H9 (cell line): ENCODE measurements at regions not wholly inside any gene's neighbourhood (a gene's known extent, or its start where the extent isn't known, plus 50 kb on each side); places are given as distances from the start of the nearest gene placed in this dataset.

ENCODE experiments used
- DNase-seq: peaks from one replicate; pipeline ENCODE4 v3.0.0-alpha.2; 2017
- H2AFZ ChIP-seq: one replicate; pipeline ENCODE4 v1.6.1; 2013; ENCODE audit warnings: mild to moderate bottlenecking, low read length, control low read depth, moderate library complexity
- H2AK5ac ChIP-seq: 2 replicates; pipeline ENCODE4 v1.6.1; 2013; ENCODE audit warnings: low read length, control low read depth, mixed read lengths; ENCODE audit not compliant: insufficient read length
- H2BK120ac ChIP-seq: one replicate; pipeline ENCODE4 v1.6.1; 2013; ENCODE audit warnings: low read depth, mild to moderate bottlenecking, low read length, control low read depth, inconsistent platforms; ENCODE audit not compliant: poor library complexity, severe bottlenecking
- H2BK12ac ChIP-seq: 2 replicates; pipeline ENCODE4 v1.6.1; 2013; ENCODE audit warnings: low read length, control low read depth, mixed read lengths, low read depth; ENCODE audit not compliant: insufficient read length
- H2BK15ac ChIP-seq: 2 replicates; pipeline ENCODE4 v1.6.1; 2013; ENCODE audit warnings: low read depth, low read length, control low read depth
- H2BK20ac ChIP-seq: one replicate; pipeline ENCODE4 v1.6.1; 2013; ENCODE audit warnings: low read depth, mild to moderate bottlenecking, low read length, control low read depth, inconsistent platforms; ENCODE audit not compliant: poor library complexity, severe bottlenecking
- H2BK5ac ChIP-seq: 2 replicates; pipeline ENCODE4 v1.6.1; 2013; ENCODE audit warnings: low read length, control low read depth, mixed read lengths; ENCODE audit not compliant: insufficient read length
- H3K14ac ChIP-seq: 2 replicates; pipeline ENCODE4 v1.6.1; 2013; ENCODE audit warnings: low read length, control low read depth; ENCODE audit not compliant: insufficient read depth
- H3K18ac ChIP-seq: 2 replicates; pipeline ENCODE4 v1.6.1; 2013; ENCODE audit warnings: low read depth, mild to moderate bottlenecking, mixed read lengths, low read length, control low read depth; ENCODE audit not compliant: insufficient read length
- H3K23ac ChIP-seq: 2 replicates; pipeline ENCODE4 v1.6.1; 2013; ENCODE audit warnings: low read length, control low read depth, mixed read lengths, low read depth; ENCODE audit not compliant: insufficient read length
- H3K23me2 ChIP-seq: 2 replicates; pipeline ENCODE4 v1.6.1; 2013; ENCODE audit warnings: low read depth, mild to moderate bottlenecking, mixed read lengths, low read length, control low read depth; ENCODE audit not compliant: insufficient read length, poor library complexity, severe bottlenecking
- H3K27ac ChIP-seq: 2 replicates; pipeline ENCODE4 v1.5.1; 2013; ENCODE audit warnings: low read length, control low read depth, mixed read lengths, low read depth; ENCODE audit not compliant: insufficient read length
- H3K27me3 ChIP-seq: 2 replicates; pipeline ENCODE4 v1.6.1; 2013; ENCODE audit warnings: low read length, control low read depth, inconsistent platforms; ENCODE audit not compliant: insufficient read depth
- H3K4ac ChIP-seq: 2 replicates; pipeline ENCODE4 v1.6.1; 2013; ENCODE audit warnings: low read depth, mild to moderate bottlenecking, control low read depth, inconsistent platforms, low read length, moderate library complexity
- H3K4me1 ChIP-seq: 2 replicates; pipeline ENCODE4 v1.6.1; 2013; ENCODE audit warnings: low read length, control low read depth, inconsistent platforms; ENCODE audit not compliant: insufficient read depth
- H3K4me2 ChIP-seq: 2 replicates; pipeline ENCODE4 v1.6.1; 2013; ENCODE audit warnings: low read length, control low read depth, mixed read lengths; ENCODE audit not compliant: insufficient read length, insufficient read depth
- H3K56ac ChIP-seq: 2 replicates; pipeline ENCODE4 v1.6.1; 2013; ENCODE audit warnings: low read depth, mild to moderate bottlenecking, mixed read lengths, low read length, control low read depth; ENCODE audit not compliant: insufficient read length
- H3K79me1 ChIP-seq: 2 replicates; pipeline ENCODE4 v1.6.1; 2013; ENCODE audit warnings: low read depth, mild to moderate bottlenecking, moderate library complexity, low read length, control low read depth, inconsistent platforms; ENCODE audit not compliant: insufficient read depth, poor library complexity, severe bottlenecking
- H3K79me2 ChIP-seq: 2 replicates; pipeline ENCODE4 v1.6.1; 2013; ENCODE audit warnings: low read length, control low read depth, inconsistent platforms; ENCODE audit not compliant: insufficient read depth
- H3K9ac ChIP-seq: 2 replicates; pipeline ENCODE4 v1.6.1; 2013; ENCODE audit warnings: low read length, control low read depth, mixed read lengths; ENCODE audit not compliant: insufficient read length; ENCODE audit errors: extremely low read depth
- H3K9me3 ChIP-seq: one replicate; pipeline ENCODE4 v1.6.1; 2013; ENCODE audit warnings: low read depth, low read length, inconsistent platforms; ENCODE audit not compliant: control insufficient read depth
- H3T11ph ChIP-seq: one replicate; pipeline ENCODE4 v1.6.1; 2013; ENCODE audit warnings: mild to moderate bottlenecking, low read length, control low read depth, inconsistent platforms
- H4K20me1 ChIP-seq: one replicate; pipeline ENCODE4 v1.6.1; 2013; ENCODE audit not compliant: control insufficient read depth, insufficient read length, insufficient read depth
- H4K5ac ChIP-seq: 2 replicates; pipeline ENCODE4 v1.6.1; 2013; ENCODE audit warnings: low read depth, mild to moderate bottlenecking, mixed read lengths, low read length, control low read depth; ENCODE audit not compliant: insufficient read length
- H4K8ac ChIP-seq: replicated peaks from 2 replicates; pipeline ENCODE4 v1.6.1; 2013; ENCODE audit warnings: low read length, control low read depth, mixed read lengths, low read depth; ENCODE audit not compliant: insufficient read length
- H4K91ac ChIP-seq: 2 replicates; pipeline ENCODE4 v1.6.1; 2013; ENCODE audit warnings: low read depth, mild to moderate bottlenecking, moderate library complexity, mixed read lengths, low read length, control low read depth; ENCODE audit not compliant: insufficient read length
- H3K27ac Mint-ChIP-seq, 3 experiments: 2 replicates in 2 of 3; 3 replicates in 1 of 3; pipeline ENCODE4 v1.8.0; 2020 to 2021; ENCODE audit warnings: mixed read lengths in 3 of 3, mild to moderate bottlenecking in 1 of 3, moderate library complexity in 1 of 3
- H3K27me3 Mint-ChIP-seq: 2 replicates; pipeline ENCODE4 v1.8.0; 2021; ENCODE audit warnings: low read depth, mild to moderate bottlenecking, moderate library complexity, mixed read lengths
- H3K36me3 Mint-ChIP-seq, 3 experiments: 2 replicates in 2 of 3; 3 replicates in 1 of 3; pipeline ENCODE4 v1.8.0; 2020 to 2021; ENCODE audit warnings: low read depth in 3 of 3, mixed read lengths in 3 of 3; ENCODE audit not compliant: insufficient read depth in 1 of 3
- H3K4me1 Mint-ChIP-seq, 2 experiments: 2 replicates each; pipeline ENCODE4 v1.8.0; 2020; ENCODE audit warnings: mixed read lengths in 2 of 2
- H3K4me3 Mint-ChIP-seq, 2 experiments: 2 replicates in 1 of 2; 3 replicates in 1 of 2; pipeline ENCODE4 v1.8.0; 2020 to 2021; ENCODE audit warnings: mild to moderate bottlenecking in 2 of 2, mixed read lengths in 2 of 2, moderate library complexity in 1 of 2
- H3K9me3 Mint-ChIP-seq, 2 experiments: 2 replicates in 1 of 2; 3 replicates in 1 of 2; pipeline ENCODE4 v1.8.0; 2020; ENCODE audit warnings: mild to moderate bottlenecking in 2 of 2, mixed read lengths in 2 of 2, moderate library complexity in 1 of 2
- CTCF ChIP-seq: fragments of 200-600 bp; sonication (generic); conservative IDR thresholded peaks from 3 replicates; pipeline ENCODE4 v1.8.0; 2021; ENCODE audit warnings: antibody characterized with exemption, mild to moderate bottlenecking
- WGBS: extraction: QIAGEN DNeasy Blood & Tissue Kit; methylation state at CpG from one replicate; pipeline ENCODE4 v1.1.7; 2013; ENCODE audit warnings: missing lambda C conversion rate, low lambda C conversion rate, mixed read lengths; ENCODE audit not compliant: insufficient read length; ENCODE audit errors: extremely low coverage; 5-methylcytosine and 5-hydroxymethylcytosine counted together

- Histone ChIP-seq H3K27ac (no peak overlapping the region), H3T11ph (no peak overlapping the region), H3K79me2 (no peaks in the 10 kb centered on the region), H2BK20ac (no peak overlapping the region), H3K23ac (no peak overlapping the region), H3K27me3 (no peaks in the 10 kb centered on the region), H3K18ac (no peak overlapping the region), H3K4me1 (no peaks in the 10 kb centered on the region), H3K4ac (no peak overlapping the region), H3K56ac (no peak overlapping the region), H2AK5ac (no peak overlapping the region), H4K20me1 (no peaks in the 10 kb centered on the region), H2BK120ac (no peak overlapping the region), H2BK5ac (no peak overlapping the region), H3K23me2 (no peaks in the 10 kb centered on the region), H4K8ac (no peak overlapping the region), H3K9ac (no peak overlapping the region), H2BK12ac (no peak overlapping the region), H3K4me2 (no peak overlapping the region), H4K91ac (no peak overlapping the region), H2BK15ac (no peak overlapping the region), H4K5ac (no peak overlapping the region), H3K79me1 (no peaks in the 10 kb centered on the region), H3K14ac (no peak overlapping the region), H2AFZ (no peak overlapping the region), H3K9me3 (no peaks in the 10 kb centered on the region)
- no peak overlapping the region for H3K4me3 Mint-ChIP-seq
- no peak for DNase-seq
- H3K4me1 Mint-ChIP-seq: no peaks in the 10 kb centered on the region
- no CpG with 5 or more reads among the region's 3 CpGs for WGBS
- H3K9me3 Mint-ChIP-seq: no peaks in the 10 kb centered on the region
- TF ChIP-seq CTCF: no peak
- no peaks in the 10 kb centered on the region for H3K27me3 Mint-ChIP-seq
- no peaks in the 10 kb centered on the region for H3K36me3 Mint-ChIP-seq
- no peak overlapping the region for H3K27ac Mint-ChIP-seq
Measured at GRCh38 chr6:130547723-130548122, 181.9 kb downstream of the TMEM200A start.
